ENCODE measurements at regions not wholly inside any gene's neighbourhood (a gene's known extent, or its start where the extent isn't known, plus 50 kb on each side); places are given as distances from the start of the nearest gene placed in this dataset.

DNA sequence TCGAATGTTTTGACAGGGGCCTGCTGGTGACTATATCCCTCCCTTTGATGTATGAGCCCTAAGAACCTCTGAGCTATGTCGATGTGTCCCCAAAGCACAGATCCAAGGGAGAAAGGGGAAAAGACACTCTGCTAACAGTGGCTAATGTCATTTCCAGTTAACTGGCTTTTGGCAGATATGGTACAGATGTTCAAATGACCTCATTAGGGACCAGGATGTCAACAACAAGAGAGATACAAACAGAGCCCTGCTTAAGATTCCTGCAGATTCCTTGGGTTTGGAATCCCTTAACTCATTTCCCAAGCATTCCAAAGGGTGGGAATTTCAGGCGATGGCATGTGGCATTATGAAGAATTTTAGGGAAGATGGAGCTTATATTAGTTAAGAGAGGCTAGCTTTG lies 517.3 kb downstream of the SOX6 start:
- no peaks in the 10 kb centered on the region for H4K20me1 ChIP-seq (replicated peaks; ENCODE audit: control insufficient read depth, insufficient read depth, low read length)
- intact Hi-C loops (cut with micrococcal nuclease) (no loop called here), in situ Hi-C loops (cut with MboI) (loop anchor here (25.0 kb wide), 1 partner anchor 773 kb away; no protein-coding TSS in a partner anchor)
- no peaks in the 10 kb centered on the region for H3K36me3 ChIP-seq (ENCODE audit: control insufficient read depth, insufficient read depth, low read length)
- BruUV-seq (replicated peaks) = no TSS peak
- ChIA-PET CTCF (ENCODE audit: low intra/inter-chr PET ratio) (no interaction called here), POLR2A (interaction anchor here (0.5 kb wide), 1 partner anchor 792 kb away, joined by 3 read pairs; no protein-coding TSS in a partner anchor)
- H3K9ac ChIP-seq (ENCODE audit: insufficient read depth in 1 of 2, low read depth in 2 of 2, low read length in 2 of 2) = no peak overlapping the region
- no peak for ATAC-seq
- TF ChIP-seq DMBX1 (CRISPR knock-in tag; IDR thresholded peaks at IDR 0.05; ENCODE audit: borderline replicate concordance) (no peak), ZNF75A (CRISPR knock-in tag; IDR thresholded peaks at IDR 0.05) (no peak), HMBOX1 (IDR thresholded peaks at IDR 0.05) (no peak), ZNF780A (CRISPR knock-in tag; IDR thresholded peaks at IDR 0.05) (no peak), MTA2 (IDR thresholded peaks at IDR 0.05; ENCODE audit: low read depth) (no peak), MAFF (IDR thresholded peaks at IDR 0.05; ENCODE audit: low read length) (no peak), HMG20B (CRISPR knock-in tag; IDR thresholded peaks at IDR 0.05) (no peak), U2AF2 (optimal IDR thresholded peaks at IDR 0.05; ENCODE audit: low read depth, low read length) (no peak), MAFG (tag; conservative IDR thresholded peaks at IDR 0.05) (no peak), ELF4 (CRISPR knock-in tag; IDR thresholded peaks at IDR 0.05) (no peak), ETV1 (tag; conservative IDR thresholded peaks at IDR 0.05; ENCODE audit: low read depth) (no peak), ESRRA (IDR thresholded peaks at IDR 0.05; ENCODE audit: borderline replicate concordance, low read depth) (no peak)
- TF ChIP-seq, protein P1, sequence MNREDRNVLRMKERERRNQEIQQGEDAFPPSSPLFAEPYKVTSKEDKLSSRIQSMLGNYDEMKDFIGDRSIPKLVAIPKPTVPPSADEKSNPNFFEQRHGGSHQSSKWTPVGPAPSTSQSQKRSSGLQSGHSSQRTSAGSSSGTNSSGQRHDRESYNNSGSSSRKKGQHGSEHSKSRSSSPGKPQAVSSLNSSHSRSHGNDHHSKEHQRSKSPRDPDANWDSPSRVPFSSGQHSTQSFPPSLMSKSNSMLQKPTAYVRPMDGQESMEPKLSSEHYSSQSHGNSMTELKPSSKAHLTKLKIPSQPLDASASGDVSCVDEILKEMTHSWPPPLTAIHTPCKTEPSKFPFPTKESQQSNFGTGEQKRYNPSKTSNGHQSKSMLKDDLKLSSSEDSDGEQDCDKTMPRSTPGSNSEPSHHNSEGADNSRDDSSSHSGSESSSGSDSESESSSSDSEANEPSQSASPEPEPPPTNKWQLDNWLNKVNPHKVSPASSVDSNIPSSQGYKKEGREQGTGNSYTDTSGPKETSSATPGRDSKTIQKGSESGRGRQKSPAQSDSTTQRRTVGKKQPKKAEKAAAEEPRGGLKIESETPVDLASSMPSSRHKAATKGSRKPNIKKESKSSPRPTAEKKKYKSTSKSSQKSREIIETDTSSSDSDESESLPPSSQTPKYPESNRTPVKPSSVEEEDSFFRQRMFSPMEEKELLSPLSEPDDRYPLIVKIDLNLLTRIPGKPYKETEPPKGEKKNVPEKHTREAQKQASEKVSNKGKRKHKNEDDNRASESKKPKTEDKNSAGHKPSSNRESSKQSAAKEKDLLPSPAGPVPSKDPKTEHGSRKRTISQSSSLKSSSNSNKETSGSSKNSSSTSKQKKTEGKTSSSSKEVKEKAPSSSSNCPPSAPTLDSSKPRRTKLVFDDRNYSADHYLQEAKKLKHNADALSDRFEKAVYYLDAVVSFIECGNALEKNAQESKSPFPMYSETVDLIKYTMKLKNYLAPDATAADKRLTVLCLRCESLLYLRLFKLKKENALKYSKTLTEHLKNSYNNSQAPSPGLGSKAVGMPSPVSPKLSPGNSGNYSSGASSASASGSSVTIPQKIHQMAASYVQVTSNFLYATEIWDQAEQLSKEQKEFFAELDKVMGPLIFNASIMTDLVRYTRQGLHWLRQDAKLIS (CRISPR knock-in tag; IDR thresholded peaks at IDR 0.05) = no peak
- 0% methylated on average over 3 of the region's 3 CpGs for WGBS (ENCODE audit: insufficient coverage, low coverage, missing lambda C conversion rate)
- H3K79me2 ChIP-seq (ENCODE audit: control insufficient read depth, insufficient read depth, low read length) = no peaks in the 10 kb centered on the region
- no peak overlapping the region for H3K27ac ChIP-seq (ENCODE audit: extremely low read depth, low read depth, low read length)
- FAIRE-seq = no peak
- peaks cover 23 to 29% of the 10 kb centered on the region in 2 experiments for H3K27me3 ChIP-seq (ENCODE audit: control insufficient read depth in 2 of 2, insufficient read depth in 2 of 2, low read length in 2 of 2)
- H3K4me2 ChIP-seq (ENCODE audit: insufficient read depth, low read length) = no peak overlapping the region
- DNase-seq (ENCODE audit: extremely low read depth in 1 of 4, low spot score in 3 of 4) = no peak
- no peaks in the 10 kb centered on the region for H3K9me3 ChIP-seq (replicated peaks; ENCODE audit: control insufficient read depth, insufficient read depth, low read depth, low read length)
- H3K4me1 ChIP-seq (replicated peaks in 1 of 2; ENCODE audit: control insufficient read depth in 2 of 2, insufficient read depth in 2 of 2, low read length in 2 of 2) = no peaks in the 10 kb centered on the region
- no peak overlapping the region for H3K4me3 ChIP-seq
- no peak overlapping the region for H2AFZ ChIP-seq (ENCODE audit: low read depth, low read length)
- H3K9me1 ChIP-seq (ENCODE audit: control insufficient read depth, insufficient read depth, low read length) = no peaks in the 10 kb centered on the region
